ENCODE measurements at regions not wholly inside any gene's neighbourhood (a gene's known extent, or its start where the extent isn't known, plus 50 kb on each side); places are given as distances from the start of the nearest gene placed in this dataset.

DNA sequence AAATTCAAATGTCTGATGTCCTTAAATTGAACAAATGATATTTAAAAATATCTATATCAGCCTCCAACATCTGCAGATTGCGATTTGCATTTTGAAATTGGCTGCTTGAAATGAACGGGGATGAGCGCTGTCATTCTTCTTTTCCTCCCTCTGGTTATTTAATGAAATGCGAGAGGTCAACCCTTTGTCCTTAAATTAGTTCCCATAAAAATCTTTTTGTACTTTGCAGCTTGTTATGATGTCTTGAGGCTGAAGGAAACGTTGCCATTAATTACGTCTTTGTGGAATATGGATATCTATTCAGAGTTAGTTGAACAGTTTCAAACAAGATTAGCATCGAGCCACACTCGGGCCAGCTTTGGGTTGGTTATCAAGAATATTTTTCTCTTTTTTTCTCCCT lies 140.0 kb downstream of the LINC00237 start:
- Histone ChIP-seq H3K9ac (ENCODE audit: low read length) (no peak overlapping the region), H3K36me3 (ENCODE audit: insufficient read depth, low read length) (no peaks in the 10 kb centered on the region), H3K27me3 (ENCODE audit: control insufficient read depth in 1 of 2, insufficient read depth in 2 of 2, low read length in 2 of 2) (peaks cover 0 to 6% of the 10 kb centered on the region in 2 donors), H3K4me1 (ENCODE audit: insufficient read depth, low read length) (no peaks in the 10 kb centered on the region), H3K4me3 (ENCODE audit: low read depth in 1 of 2, low read length in 2 of 2) (no peak overlapping the region), H3K27ac (ENCODE audit: low read depth, low read length) (no peak overlapping the region), H3K9me3 (ENCODE audit: low read length) (no peaks in the 10 kb centered on the region)

DNA sequence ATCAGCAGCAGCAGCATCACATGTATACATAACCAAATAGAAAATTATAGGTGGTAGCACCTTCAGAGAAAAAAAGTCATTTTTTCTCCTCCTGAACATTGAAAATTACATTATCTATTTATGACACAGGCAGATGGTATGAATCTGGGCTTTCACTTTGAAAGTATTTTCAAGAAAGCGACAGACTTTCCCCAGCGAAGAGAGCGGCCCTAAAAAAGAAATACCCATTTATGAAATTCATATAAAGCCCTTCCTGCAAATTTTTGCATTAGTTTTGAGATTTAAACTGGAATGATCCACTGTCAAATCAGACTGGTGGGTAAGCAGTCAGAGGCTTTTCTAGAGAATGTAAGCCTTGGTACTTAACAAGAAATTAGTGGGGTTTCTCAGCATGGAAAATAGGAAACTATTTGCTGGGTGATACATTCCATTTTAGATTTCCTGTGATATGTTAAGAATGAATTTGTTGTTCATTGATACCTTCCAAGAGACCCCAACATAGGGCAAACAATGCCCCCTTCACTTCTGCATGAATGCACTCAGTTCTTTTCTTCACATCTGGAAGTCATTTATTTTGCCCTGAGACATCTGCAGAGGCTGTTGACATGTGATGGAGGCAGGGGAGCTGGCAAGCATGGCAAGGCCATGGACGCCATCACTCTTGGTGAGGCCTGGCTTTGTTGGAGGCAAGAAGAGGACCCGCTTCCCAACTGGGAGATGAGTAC lies 147.0 kb downstream of the LINC00237 start:
- Histone ChIP-seq H3K36me3 (ENCODE audit: insufficient read depth, low read length) (no peaks in the 10 kb centered on the region), H3K4me3 (ENCODE audit: low read depth in 1 of 2, low read length in 2 of 2) (no peak overlapping the region), H3K9me3 (ENCODE audit: low read length) (no peaks in the 10 kb centered on the region), H3K27ac (ENCODE audit: low read depth, low read length) (no peak overlapping the region), H3K27me3 (ENCODE audit: control insufficient read depth in 1 of 2, insufficient read depth in 2 of 2, low read length in 2 of 2) (no peaks in the 10 kb centered on the region), H3K4me1 (ENCODE audit: insufficient read depth, low read length) (no peaks in the 10 kb centered on the region), H3K9ac (ENCODE audit: low read length) (no peak overlapping the region)

DNA sequence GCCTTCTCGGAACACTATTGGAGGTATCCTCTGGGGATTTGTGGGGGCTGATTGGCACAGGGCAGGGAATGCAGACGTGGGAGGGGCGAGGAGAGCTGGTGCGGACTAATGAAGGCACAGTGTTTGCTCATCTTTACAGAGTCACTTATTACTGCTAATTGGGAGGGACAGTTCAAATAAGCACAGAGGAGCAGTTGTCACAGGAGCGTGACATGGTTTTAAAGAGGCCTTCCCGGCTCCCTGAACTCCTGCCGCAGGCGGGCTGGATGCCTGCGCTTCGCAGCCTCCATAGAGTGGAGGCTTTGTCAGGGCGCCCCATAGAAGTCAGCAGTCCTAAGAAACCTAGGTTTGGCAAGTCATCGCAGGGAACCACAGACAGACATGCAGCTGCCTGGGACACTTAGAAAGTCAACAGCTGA lies 149.6 kb downstream of the LINC00237 start:
- H3K9me3 ChIP-seq (ENCODE audit: low read length), result no peaks in the 10 kb centered on the region
- no peaks in the 10 kb centered on the region for H3K36me3 ChIP-seq (ENCODE audit: insufficient read depth, low read length)

DNA sequence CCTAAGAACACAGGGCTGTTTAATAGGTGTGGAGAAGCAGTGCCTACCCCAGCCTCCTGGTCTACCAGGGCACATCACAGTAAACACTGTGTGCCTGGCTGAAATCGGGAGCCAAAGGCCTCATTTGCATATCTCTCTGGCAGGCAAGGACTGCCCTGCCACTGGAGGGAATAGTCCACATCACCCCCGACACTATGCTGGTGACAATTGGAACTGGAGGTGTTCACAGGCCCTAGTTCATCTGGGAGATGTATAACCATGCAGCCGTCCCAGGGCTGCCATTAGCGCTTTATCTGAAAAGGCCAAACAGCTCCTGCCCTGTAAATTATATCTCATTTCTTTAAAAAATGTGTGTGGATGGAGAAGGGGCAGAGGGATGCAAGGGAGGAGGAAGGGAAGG lies 150.3 kb downstream of the LINC00237 start:
- H3K27me3 ChIP-seq (ENCODE audit: control insufficient read depth in 1 of 2, insufficient read depth in 2 of 2, low read length in 2 of 2), result no peaks in the 10 kb centered on the region
- no peaks in the 10 kb centered on the region for H3K4me1 ChIP-seq (ENCODE audit: insufficient read depth, low read length)
- H3K36me3 ChIP-seq (ENCODE audit: insufficient read depth, low read length), result no peaks in the 10 kb centered on the region
- no peak overlapping the region for H3K27ac ChIP-seq (ENCODE audit: low read depth, low read length)
- no peak overlapping the region for H3K9ac ChIP-seq (ENCODE audit: low read length)
- H3K9me3 ChIP-seq (ENCODE audit: low read length), result no peaks in the 10 kb centered on the region
- no peak overlapping the region for H3K4me3 ChIP-seq (ENCODE audit: low read depth in 1 of 2, low read length in 2 of 2)

More for the DNA sequence above, 149.6 kb downstream of the LINC00237 start:
- no peak overlapping the region for H3K9ac ChIP-seq (ENCODE audit: low read length)
- H3K4me1 ChIP-seq (ENCODE audit: insufficient read depth, low read length), result no peaks in the 10 kb centered on the region
- no peak overlapping the region for H3K27ac ChIP-seq (ENCODE audit: low read depth, low read length)
- H3K27me3 ChIP-seq (ENCODE audit: control insufficient read depth in 1 of 2, insufficient read depth in 2 of 2, low read length in 2 of 2), result no peaks in the 10 kb centered on the region
- H3K4me3 ChIP-seq (ENCODE audit: low read depth in 1 of 2, low read length in 2 of 2), result no peak overlapping the region

DNA sequence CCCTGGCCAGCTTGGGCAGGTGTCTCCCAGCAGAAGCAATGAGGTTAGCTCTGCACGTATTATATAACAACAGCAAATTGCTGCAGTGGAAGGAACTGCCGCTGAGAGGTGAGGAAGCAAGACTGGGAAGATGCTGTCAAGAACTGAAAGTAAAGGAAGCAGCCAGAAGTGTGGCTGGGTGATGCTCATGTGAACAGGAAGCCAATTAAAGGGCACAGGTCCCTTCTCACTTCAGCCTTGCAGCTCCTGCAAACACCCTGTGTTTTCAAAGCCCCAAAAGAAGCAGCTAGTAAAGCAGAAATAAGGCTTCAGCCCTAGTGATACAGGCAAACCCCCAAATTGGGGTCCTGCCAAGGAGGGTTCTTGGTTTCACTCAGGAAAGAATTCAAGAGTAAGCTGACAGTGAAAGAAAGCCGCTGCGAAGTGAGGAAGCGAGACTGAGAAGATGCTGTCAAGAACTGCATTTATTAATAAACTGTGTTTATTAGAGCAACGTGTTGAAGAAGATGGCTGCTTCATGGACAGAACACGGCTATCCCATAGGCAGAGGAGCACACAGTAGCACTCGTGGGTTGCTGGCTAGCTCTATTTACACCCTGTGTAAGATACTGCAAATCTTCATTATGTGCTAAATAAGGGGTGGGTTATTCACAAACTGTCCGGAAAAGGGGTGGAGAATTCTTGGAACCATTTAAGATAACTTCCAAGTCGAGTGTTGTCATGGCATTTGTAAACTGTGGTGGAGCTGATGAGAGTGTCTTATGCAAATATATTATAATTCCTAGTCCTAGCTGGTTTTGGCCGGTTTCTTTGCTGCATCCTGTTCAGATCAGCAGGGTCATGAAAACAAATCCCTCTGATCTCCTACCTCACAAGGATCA lies 152.2 kb downstream of the LINC00237 start:
- H3K9me3 ChIP-seq (ENCODE audit: low read length), result no peaks in the 10 kb centered on the region
- H3K27me3 ChIP-seq (ENCODE audit: control insufficient read depth in 1 of 2, insufficient read depth in 2 of 2, low read length in 2 of 2), result no peaks in the 10 kb centered on the region
- H3K9ac ChIP-seq (ENCODE audit: low read length), result no peak overlapping the region
- H3K4me1 ChIP-seq (ENCODE audit: insufficient read depth, low read length), result no peaks in the 10 kb centered on the region
- H3K27ac ChIP-seq (ENCODE audit: low read depth, low read length), result no peak overlapping the region
- H3K36me3 ChIP-seq (ENCODE audit: insufficient read depth, low read length), result no peaks in the 10 kb centered on the region
- H3K4me3 ChIP-seq (ENCODE audit: low read depth in 1 of 2, low read length in 2 of 2), result no peak overlapping the region

DNA sequence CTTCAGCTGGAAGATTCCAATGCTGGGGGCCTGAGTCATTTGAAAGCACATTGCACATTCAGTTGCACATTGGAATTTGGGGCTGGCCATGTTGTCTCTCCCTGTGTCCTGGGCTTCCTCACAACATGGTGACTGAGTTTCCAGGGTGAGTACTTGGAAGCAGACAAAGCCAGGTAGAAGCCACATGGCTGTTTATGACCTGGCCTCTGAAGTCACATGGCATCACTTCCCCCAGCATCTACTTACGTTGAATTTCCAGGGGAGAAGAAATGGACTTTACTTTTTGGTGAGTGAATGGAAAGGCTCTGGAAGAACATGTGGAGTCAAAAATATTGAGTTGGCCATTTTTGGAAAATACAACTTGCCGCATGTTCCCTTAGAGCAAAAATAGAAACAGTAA lies 155.5 kb downstream of the LINC00237 start:
- Histone ChIP-seq H3K9me3 (ENCODE audit: low read length) (no peaks in the 10 kb centered on the region), H3K27me3 (ENCODE audit: control insufficient read depth in 1 of 2, insufficient read depth in 2 of 2, low read length in 2 of 2) (no peaks in the 10 kb centered on the region), H3K27ac (ENCODE audit: low read depth, low read length) (no peak overlapping the region), H3K4me3 (ENCODE audit: low read depth in 1 of 2, low read length in 2 of 2) (no peak overlapping the region), H3K9ac (ENCODE audit: low read length) (no peak overlapping the region), H3K36me3 (ENCODE audit: insufficient read depth, low read length) (no peaks in the 10 kb centered on the region), H3K4me1 (ENCODE audit: insufficient read depth, low read length) (no peaks in the 10 kb centered on the region)

DNA sequence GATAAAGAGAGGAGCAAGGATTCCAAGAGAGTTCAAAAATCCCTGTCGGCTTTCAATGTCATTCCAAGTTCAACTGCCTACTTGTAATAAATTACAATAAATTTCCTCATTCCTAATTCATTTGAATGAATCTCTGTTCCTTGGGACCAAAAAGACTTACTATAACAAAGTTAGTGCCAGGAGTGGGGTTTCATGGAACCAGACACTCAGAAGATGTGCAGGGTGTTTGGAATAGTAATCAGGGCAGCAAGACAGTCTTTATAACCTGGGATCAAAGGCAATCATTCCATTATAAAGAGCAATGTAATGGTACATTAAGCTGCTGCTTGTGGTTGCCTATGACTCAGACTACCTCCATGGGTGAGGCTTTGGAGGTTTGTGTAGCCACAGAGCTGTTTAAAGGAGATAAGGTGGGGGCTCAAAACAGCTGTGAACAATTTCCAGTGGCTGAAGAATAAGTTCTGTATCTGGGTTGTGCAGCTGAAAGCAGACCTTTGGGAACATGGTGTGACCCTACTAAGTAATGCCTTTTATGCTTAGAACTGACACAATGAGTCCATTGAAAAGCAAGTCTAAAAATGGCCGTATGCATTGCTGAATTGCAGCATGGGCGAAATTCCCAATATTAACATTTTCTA lies 159.9 kb downstream of the LINC00237 start:
- no peaks in the 10 kb centered on the region for H3K36me3 ChIP-seq (ENCODE audit: insufficient read depth, low read length)
- no peaks in the 10 kb centered on the region for H3K27me3 ChIP-seq (ENCODE audit: control insufficient read depth in 1 of 2, insufficient read depth in 2 of 2, low read length in 2 of 2)
- no peak overlapping the region for H3K9ac ChIP-seq (ENCODE audit: low read length)
- H3K4me1 ChIP-seq (ENCODE audit: insufficient read depth, low read length), result no peaks in the 10 kb centered on the region
- H3K4me3 ChIP-seq (ENCODE audit: low read depth in 1 of 2, low read length in 2 of 2), result no peak overlapping the region
- no peak overlapping the region for H3K27ac ChIP-seq (ENCODE audit: low read depth, low read length)
- no peaks in the 10 kb centered on the region for H3K9me3 ChIP-seq (ENCODE audit: low read length)

DNA sequence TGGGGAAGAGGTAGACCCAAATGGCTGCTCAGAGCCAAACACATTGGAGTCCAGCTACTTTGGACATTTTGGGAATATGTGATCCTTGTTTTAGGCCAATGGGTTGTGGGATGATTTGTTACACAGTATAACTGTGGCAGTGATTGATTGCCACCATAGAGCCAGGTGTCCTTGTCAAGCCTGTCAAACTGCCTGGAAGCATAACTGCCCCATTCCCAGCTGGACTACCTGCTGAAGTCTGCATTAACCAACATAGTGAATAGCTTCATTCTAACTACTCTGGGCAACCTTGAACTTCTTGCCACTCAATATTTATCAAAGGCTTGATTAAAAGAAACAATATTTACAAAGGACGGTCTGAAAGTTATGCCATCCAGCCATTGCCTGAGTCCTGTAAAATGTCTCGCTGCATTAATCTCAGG lies 164.7 kb downstream of the LINC00237 start:
- Histone ChIP-seq H3K4me3 (ENCODE audit: low read depth in 1 of 2, low read length in 2 of 2) (no peak overlapping the region), H3K9me3 (ENCODE audit: low read length) (no peaks in the 10 kb centered on the region), H3K4me1 (ENCODE audit: insufficient read depth, low read length) (no peaks in the 10 kb centered on the region), H3K9ac (ENCODE audit: low read length) (no peak overlapping the region), H3K27ac (ENCODE audit: low read depth, low read length) (no peak overlapping the region), H3K27me3 (ENCODE audit: control insufficient read depth in 1 of 2, insufficient read depth in 2 of 2, low read length in 2 of 2) (no peaks in the 10 kb centered on the region), H3K36me3 (ENCODE audit: insufficient read depth, low read length) (no peaks in the 10 kb centered on the region)

DNA sequence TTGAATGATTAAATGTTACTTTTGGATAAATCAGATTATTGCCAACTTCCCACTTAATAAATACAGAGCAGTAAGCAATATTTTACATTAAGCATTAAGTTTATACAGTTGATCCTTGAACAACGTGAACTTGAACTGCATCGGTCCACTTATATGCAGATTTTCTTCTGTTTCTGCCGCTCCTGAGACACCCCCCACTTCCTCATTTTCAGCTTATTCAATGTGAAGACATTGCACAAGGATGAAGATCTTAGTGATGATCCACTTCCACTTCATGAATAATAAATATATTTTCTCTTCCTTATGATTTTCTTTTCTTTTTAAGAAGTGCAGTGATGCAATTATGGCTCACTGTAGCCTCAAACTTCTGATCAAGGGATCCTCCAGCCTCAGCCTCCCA lies 167.2 kb downstream of the LINC00237 start:
- Histone ChIP-seq H3K4me1 (ENCODE audit: insufficient read depth, low read length) (no peaks in the 10 kb centered on the region), H3K9me3 (ENCODE audit: low read length) (no peaks in the 10 kb centered on the region), H3K27me3 (ENCODE audit: control insufficient read depth in 1 of 2, insufficient read depth in 2 of 2, low read length in 2 of 2) (no peaks in the 10 kb centered on the region), H3K4me3 (ENCODE audit: low read depth in 1 of 2, low read length in 2 of 2) (no peak overlapping the region), H3K36me3 (ENCODE audit: insufficient read depth, low read length) (no peaks in the 10 kb centered on the region), H3K27ac (ENCODE audit: low read depth, low read length) (no peak overlapping the region), H3K9ac (ENCODE audit: low read length) (no peak overlapping the region)

DNA sequence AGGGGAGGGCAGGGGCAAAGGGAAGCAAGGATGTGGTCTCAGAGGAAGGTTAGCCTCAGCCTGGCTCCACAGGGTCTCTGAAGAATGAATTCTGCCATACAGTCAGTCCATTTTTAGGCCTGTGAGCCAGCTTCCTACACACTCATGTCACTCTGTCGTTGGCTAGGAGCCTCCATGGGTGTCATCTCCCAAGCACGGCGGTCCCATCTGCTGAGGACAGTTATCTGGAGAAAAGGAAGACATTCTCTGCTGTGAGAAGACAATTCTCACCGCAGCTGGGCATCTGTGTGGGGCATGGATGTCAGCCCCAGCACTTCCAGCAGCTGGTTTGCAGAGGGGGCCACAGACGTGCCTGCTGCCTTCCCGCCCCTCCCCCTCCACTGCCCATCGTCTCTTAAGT lies 167.6 kb downstream of the LINC00237 start:
- H3K9ac ChIP-seq (ENCODE audit: low read length), result no peak overlapping the region
- H3K27me3 ChIP-seq (ENCODE audit: control insufficient read depth in 1 of 2, insufficient read depth in 2 of 2, low read length in 2 of 2), result no peaks in the 10 kb centered on the region
- no peak overlapping the region for H3K4me3 ChIP-seq (ENCODE audit: low read depth in 1 of 2, low read length in 2 of 2)
- H3K9me3 ChIP-seq (ENCODE audit: low read length), result no peaks in the 10 kb centered on the region
- no peaks in the 10 kb centered on the region for H3K36me3 ChIP-seq (ENCODE audit: insufficient read depth, low read length)
- H3K27ac ChIP-seq (ENCODE audit: low read depth, low read length), result no peak overlapping the region
- H3K4me1 ChIP-seq (ENCODE audit: insufficient read depth, low read length), result no peaks in the 10 kb centered on the region

DNA sequence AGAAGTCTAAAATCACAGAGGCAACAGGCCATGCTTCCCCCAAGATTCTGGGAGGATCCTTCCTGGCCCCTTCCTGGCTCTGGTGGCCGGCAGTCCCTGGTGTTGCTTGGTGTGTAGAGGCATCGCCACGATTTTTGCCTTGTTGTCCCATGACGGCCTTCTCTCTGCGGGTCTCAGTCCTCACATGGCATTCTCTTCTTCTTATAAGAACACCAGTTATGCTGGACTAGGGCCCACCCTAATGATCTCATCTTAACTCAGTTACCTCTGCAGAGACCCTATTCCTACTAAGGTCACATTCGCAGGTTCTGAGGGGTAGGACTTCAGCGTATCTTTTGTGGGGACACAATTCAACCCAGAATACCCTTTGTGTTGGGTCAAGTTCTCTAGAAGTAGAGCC lies 168.0 kb downstream of the LINC00237 start:
- Histone ChIP-seq H3K27ac (ENCODE audit: low read depth, low read length) (no peak overlapping the region), H3K9ac (ENCODE audit: low read length) (no peak overlapping the region), H3K4me1 (ENCODE audit: insufficient read depth, low read length) (no peaks in the 10 kb centered on the region), H3K4me3 (ENCODE audit: low read depth in 1 of 2, low read length in 2 of 2) (no peak overlapping the region), H3K36me3 (ENCODE audit: insufficient read depth, low read length) (no peaks in the 10 kb centered on the region), H3K9me3 (ENCODE audit: low read length) (no peaks in the 10 kb centered on the region), H3K27me3 (ENCODE audit: control insufficient read depth in 1 of 2, insufficient read depth in 2 of 2, low read length in 2 of 2) (no peaks in the 10 kb centered on the region)
